Uterus (tissue), 3 donors: ENCODE measurements at regions not wholly inside any gene's neighbourhood (a gene's known extent, or its start where the extent isn't known, plus 50 kb on each side); places are given as distances from the start of the nearest gene placed in this dataset.

Experiments
- DNase-seq, 2 donors: peaks; one replicate each; pipeline ENCODE4 v3.0.0-alpha.2; 2019 to 2020
- H3K27ac ChIP-seq, 2 donors: fragments of 200-600 bp; sonication (generic); 1 replicate in 1 of 2; 2 replicates in 1 of 2; pipeline ENCODE4 v1.5.1; 2016 to 2018
- H3K27me3 ChIP-seq, 2 donors: fragments of 200-600 bp; sonication (generic); one replicate each; pipeline ENCODE4 v1.5.1; 2018 to 2019; ENCODE audit warnings: control low read depth in 1 of 2
- H3K36me3 ChIP-seq, 2 donors: fragments of 200-600 bp; sonication (generic); one replicate each; pipeline ENCODE4 v1.5.1; 2019; ENCODE audit warnings: control low read depth in 1 of 2
- H3K4me1 ChIP-seq, 2 donors: fragments of 200-600 bp; sonication (generic); one replicate each; pipeline ENCODE4 v1.5.1; 2018 to 2019; ENCODE audit warnings: control low read depth in 1 of 2
- H3K4me3 ChIP-seq, 2 donors: fragments of 200-600 bp; sonication (generic); 1 replicate in 1 of 2; 2 replicates in 1 of 2; pipeline ENCODE4 v1.5.1; 2018 to 2019; ENCODE audit warnings: mild to moderate bottlenecking in 1 of 2
- H3K9me3 ChIP-seq, 2 donors: fragments of 200-600 bp; sonication (generic); one replicate each; pipeline ENCODE4 v1.5.1; 2019; ENCODE audit warnings: control low read depth in 1 of 2
- CTCF ChIP-seq, 4 experiments: fragments of 200-600 bp in 2 of 4; fragments of 450-650 bp in 2 of 4; sonication (generic) in 2 of 4; IDR thresholded peaks; one replicate each; pipeline ENCODE4 v1.5.1; 2016 to 2019; ENCODE audit warnings: antibody characterized with exemption in 4 of 4, mild to moderate bottlenecking in 2 of 4, moderate library complexity in 1 of 4
- POLR2A ChIP-seq, 2 donors: fragments of 450-650 bp; IDR thresholded peaks; one replicate each; pipeline ENCODE4 v1.6.1; 2016; ENCODE audit warnings: antibody characterized with exemption in 2 of 2, mild to moderate bottlenecking in 1 of 2, moderate library complexity in 1 of 2
- intact Hi-C: fragments of 100-400 bp; cut with DNase I; formaldehyde crosslinking; loops from one replicate; pipeline ENCODE4 v1.15.1; 2023; ENCODE audit warnings: low total_unique reads
- donor health status: DM: yes; HTN: yes; CAD: no.

- TF ChIP-seq CTCF (IDR thresholded peaks at IDR 0.05) (no peak), POLR2A (IDR thresholded peaks at IDR 0.05) (no peak)
- H3K27me3 ChIP-seq: no peaks in the 10 kb centered on the region
- peak in 1 of 2 donors; percentile 5 for DNase-seq
- no peak overlapping the region for H3K27ac ChIP-seq
- H3K9me3 ChIP-seq: no peaks in the 10 kb centered on the region
- no peaks in the 10 kb centered on the region for H3K4me1 ChIP-seq
- no peak overlapping the region for H3K4me3 ChIP-seq
- intact Hi-C loops: no loop called here
- no peaks in the 10 kb centered on the region for H3K36me3 ChIP-seq
Observed at GRCh38 chr9:93897075-93897970, 57.8 kb downstream of the BARX1 start.

GRCh38 chr9:93896496-93897033, 58.6 kb downstream of the BARX1 start:
- intact Hi-C loops: no loop called here

GRCh38 chr9:93896093-93896492, 59.1 kb downstream of the BARX1 start:
- H3K27me3 ChIP-seq: no peaks in the 10 kb centered on the region
- no peaks in the 10 kb centered on the region for H3K9me3 ChIP-seq
- H3K36me3 ChIP-seq: no peaks in the 10 kb centered on the region
- no peak overlapping the region for H3K27ac ChIP-seq
- intact Hi-C loops: no loop called here
- TF ChIP-seq CTCF (IDR thresholded peaks at IDR 0.05) (no peak), POLR2A (IDR thresholded peaks at IDR 0.05) (no peak)
- H3K4me3 ChIP-seq: no peak overlapping the region
- peak in 1 of 2 donors; percentile 5 for DNase-seq
- no peaks in the 10 kb centered on the region for H3K4me1 ChIP-seq

More at GRCh38 chr9:93896496-93897033, 58.6 kb downstream of the BARX1 start:
- peak in 1 of 2 donors; percentile 7 for DNase-seq
- Histone ChIP-seq H3K4me3 (no peak overlapping the region), H3K27ac (no peak overlapping the region), H3K4me1 (no peaks in the 10 kb centered on the region), H3K9me3 (no peaks in the 10 kb centered on the region), H3K27me3 (no peaks in the 10 kb centered on the region), H3K36me3 (no peaks in the 10 kb centered on the region)
- TF ChIP-seq CTCF (IDR thresholded peaks at IDR 0.05) (no peak), POLR2A (IDR thresholded peaks at IDR 0.05) (no peak)

GRCh38 chr9:93895535-93895934, 59.6 kb downstream of the BARX1 start:
- Histone ChIP-seq H3K27me3 (no peaks in the 10 kb centered on the region), H3K27ac (no peak overlapping the region), H3K4me3 (no peak overlapping the region), H3K36me3 (no peaks in the 10 kb centered on the region), H3K4me1 (no peaks in the 10 kb centered on the region), H3K9me3 (no peaks in the 10 kb centered on the region)
- intact Hi-C loops: no loop called here
- DNase-seq: no peak
- TF ChIP-seq POLR2A (IDR thresholded peaks at IDR 0.05) (no peak), CTCF (IDR thresholded peaks at IDR 0.05) (no peak)

- no peak overlapping the region for H3K4me3 ChIP-seq
- H3K36me3 ChIP-seq: no peaks in the 10 kb centered on the region
- H3K9me3 ChIP-seq: no peaks in the 10 kb centered on the region
- H3K27ac ChIP-seq: no peak overlapping the region
- TF ChIP-seq POLR2A (IDR thresholded peaks at IDR 0.05) (no peak), CTCF (IDR thresholded peaks at IDR 0.05) (no peak)
- intact Hi-C loops: no loop called here
- H3K4me1 ChIP-seq: no peaks in the 10 kb centered on the region
- no peaks in the 10 kb centered on the region for H3K27me3 ChIP-seq
- DNase-seq: no peak
Observed at GRCh38 chr9:93894691-93895079, 60.5 kb downstream of the BARX1 start.
